ENCODE measurements at regions not wholly inside any gene's neighbourhood (a gene's known extent, or its start where the extent isn't known, plus 50 kb on each side); places are given as distances from the start of the nearest gene placed in this dataset.
"Not testable (repeated sequence)": the region's sequence is repeated elsewhere in the genome, so short reads cannot be mapped to it uniquely, and the experiment has no call there.

DNA sequence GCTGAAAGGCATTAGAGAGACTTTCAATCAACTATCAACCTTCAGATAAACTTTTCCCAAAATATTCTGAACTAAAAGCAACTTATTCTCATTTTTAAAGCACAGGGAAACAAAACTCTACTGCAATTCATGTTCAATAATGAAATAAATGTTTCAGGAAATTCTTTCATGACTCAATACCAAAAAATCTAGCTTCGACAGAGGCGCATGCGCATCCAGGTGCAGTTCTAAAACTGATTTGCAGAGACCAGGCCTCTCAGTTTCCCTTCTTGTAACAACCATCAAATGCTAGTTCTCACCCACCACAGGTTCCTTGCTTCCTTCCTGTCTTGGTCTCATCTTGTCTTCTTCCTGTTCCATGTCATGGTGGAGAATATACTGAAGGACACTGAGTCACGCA, 55.3 kb upstream of the NRBF2 start:
- DNase-seq (ENCODE audit: low read depth, low spot score): no peak

GRCh38 chr10:63072951-63073350, 60.2 kb upstream of the NRBF2 start:
- DNase-seq (ENCODE audit: low read depth, low spot score): no peak

- no peak for DNase-seq (ENCODE audit: low read depth, low spot score)
Observed at GRCh38 chr10:63071145-63071544, 62.0 kb upstream of the NRBF2 start.

DNA sequence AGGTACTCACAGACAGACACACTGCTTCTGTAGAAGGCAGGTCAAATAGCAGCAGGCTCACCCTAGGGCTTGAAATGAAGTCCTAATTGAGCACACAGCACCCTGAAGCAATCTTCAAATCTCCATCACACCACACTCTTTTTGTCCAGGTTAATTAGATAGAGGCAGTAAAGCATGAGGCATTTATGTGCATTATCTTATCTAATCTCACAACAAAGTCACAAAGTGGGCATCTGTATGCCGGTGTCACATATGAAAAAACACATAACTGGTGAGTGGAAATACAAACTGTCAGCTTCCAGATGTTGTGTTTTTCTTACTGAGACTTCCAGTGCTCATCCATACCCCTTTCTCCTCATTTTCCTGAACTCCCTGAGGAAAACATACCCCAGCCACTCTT, 63.8 kb upstream of the NRBF2 start:
- no peak for DNase-seq (ENCODE audit: low read depth, low spot score)

- DNase-seq (ENCODE audit: low read depth, low spot score): no peak
Observed at GRCh38 chr10:63068246-63068645, 64.9 kb upstream of the NRBF2 start.

DNA sequence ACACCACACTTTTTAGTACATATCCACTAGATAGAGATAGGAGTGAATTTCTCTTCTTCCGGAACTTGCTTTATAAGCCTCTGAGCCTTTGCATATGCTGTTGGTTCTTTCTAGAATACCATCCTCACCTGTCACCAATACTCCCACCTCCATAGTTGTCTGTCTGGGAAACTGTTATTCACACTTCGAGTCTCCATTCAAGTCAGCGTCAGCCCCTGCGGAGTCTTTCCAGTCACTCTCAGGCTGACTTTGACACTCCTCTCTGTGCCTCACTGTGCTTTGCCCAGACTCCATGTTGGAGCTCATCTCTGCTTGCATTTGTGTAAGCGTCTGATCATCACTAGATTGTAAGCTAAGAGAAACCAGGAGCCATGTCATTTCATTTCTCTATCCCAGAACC, 66.5 kb upstream of the NRBF2 start:
- DNase-seq (ENCODE audit: low read depth, low spot score): no peak

- DNase-seq (ENCODE audit: low read depth, low spot score): no peak
Observed at GRCh38 chr10:63064706-63065105, 68.4 kb upstream of the NRBF2 start.

- no peak for DNase-seq (ENCODE audit: low read depth, low spot score)
Observed at GRCh38 chr10:63058236-63058635, 74.9 kb upstream of the NRBF2 start.

- DNase-seq (ENCODE audit: low read depth, low spot score): no peak
Observed at GRCh38 chr10:63057509-63057908, 75.6 kb upstream of the NRBF2 start.

DNA sequence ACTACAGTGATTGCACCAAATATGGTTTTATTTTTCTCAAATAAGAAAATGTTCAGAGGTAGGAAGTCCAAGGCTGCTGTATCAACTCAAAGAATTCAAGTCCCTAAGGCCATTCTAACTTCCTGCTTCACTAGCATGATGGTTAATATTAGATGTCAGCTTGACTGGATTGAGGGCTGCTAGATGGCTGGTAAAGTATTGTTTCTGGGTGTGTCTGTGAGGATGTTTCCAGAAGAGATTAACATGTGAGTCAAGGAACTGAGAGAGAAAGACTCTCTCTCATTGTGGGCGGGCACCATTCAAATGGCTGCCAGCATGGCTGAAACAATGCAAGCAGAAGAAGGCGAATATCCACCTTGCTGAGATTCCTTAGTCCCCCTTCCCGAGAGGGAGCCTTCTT, 77.4 kb upstream of the NRBF2 start:
- no peak for DNase-seq (ENCODE audit: low read depth, low spot score)

- DNase-seq (ENCODE audit: low read depth, low spot score): no peak
Observed at GRCh38 chr10:63054889-63055611, 78.1 kb upstream of the NRBF2 start.

GRCh38 chr10:63052083-63052482, 81.0 kb upstream of the NRBF2 start:
- DNase-seq (ENCODE audit: low read depth, low spot score): no peak

DNA sequence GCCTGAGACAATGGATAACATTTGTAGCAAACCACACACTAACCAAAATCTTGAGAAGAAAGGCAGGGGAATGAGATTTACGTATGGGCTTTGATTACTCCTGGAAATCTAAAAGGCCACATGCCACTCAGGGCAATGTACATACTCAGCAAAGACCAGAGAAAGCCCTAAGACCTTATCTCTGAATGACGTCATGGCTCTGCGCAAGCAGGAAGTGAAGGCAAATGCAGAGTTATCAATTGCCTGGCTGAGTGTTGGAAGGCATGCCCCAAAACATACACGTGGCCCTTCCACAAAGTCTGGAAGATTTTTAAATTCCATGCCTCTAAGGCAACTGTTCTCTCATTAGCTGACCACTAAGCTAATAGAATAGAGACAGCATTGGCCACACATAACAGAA, 90.9 kb upstream of the NRBF2 start:
- no peak for DNase-seq (ENCODE audit: low read depth, low spot score)

DNA sequence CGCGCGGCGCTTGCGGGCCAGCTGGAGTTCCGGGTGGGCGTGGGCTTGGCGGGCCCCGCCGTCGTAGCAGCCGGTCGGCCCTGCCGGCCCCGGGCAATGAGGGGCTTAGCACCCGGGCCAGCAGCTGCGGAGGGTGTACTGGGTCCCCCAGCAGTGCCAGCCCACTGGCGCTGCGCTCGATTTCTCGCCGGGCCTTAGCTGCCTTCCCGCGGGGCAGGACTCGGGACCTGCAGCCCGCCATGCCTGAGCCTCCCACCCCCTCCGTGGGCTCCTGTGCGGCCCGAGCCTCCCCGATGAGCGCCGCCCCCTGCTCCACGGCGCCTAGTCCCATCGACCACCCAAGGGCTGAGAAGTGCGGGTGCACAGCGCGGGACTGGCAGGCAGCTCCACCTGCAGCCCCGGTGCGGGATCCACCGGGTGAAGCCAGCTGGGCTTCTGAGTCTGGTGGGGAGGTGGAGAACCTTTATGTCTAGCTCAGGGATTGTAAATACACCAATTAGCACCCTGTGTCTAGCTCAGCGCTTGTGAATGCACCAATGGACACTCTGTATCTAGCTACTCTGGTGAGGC, 99.4 kb upstream of the NRBF2 start:
- DNase-seq (ENCODE audit: low read depth, low spot score): not testable (repeated sequence)

DNA sequence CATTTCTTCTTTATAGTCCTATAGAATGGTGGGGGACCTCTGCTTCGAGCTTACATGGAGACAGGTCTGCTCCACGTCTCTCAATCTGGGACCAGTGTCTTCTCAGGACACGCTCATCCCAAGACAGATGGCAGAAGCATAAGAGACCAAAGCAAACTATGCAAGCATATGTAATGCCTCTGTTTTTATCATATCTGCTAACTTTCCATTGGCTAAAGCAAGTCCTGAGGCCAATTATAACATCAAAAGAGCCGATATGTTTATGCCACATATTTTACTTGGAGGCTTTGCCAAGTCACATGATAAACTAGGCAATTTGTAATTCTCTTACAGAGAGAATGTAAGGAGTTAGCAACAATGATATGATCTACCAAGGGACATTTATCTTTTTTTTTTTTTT, 102.6 kb upstream of the NRBF2 start:
- DNase-seq (ENCODE audit: low read depth, low spot score): no peak

- no peak for DNase-seq (ENCODE audit: low read depth, low spot score)
Observed at GRCh38 chr10:63027531-63027930, 105.6 kb upstream of the NRBF2 start.

GRCh38 chr10:63021225-63021624, 111.9 kb upstream of the NRBF2 start:
- no peak for DNase-seq (ENCODE audit: low read depth, low spot score)

DNA sequence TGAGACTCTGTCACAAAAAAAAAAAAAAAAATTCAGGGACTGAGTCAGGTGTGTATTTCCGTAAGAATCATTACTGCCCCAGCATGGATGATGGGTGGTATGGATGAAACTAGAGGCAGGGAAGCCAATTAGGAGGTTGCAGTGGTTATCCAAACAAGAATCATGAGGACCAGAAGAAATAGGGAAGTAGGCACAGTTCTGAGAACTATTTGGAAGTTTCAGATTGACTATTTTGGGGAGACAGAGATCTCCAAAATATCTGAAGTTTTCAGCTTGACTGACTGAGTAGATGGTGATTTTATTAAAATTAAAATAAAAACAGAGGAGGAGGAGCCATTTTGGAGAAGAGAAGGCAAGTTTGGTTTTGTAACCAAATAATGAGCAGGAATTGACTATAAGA, 119.4 kb upstream of the NRBF2 start:
- no peak for DNase-seq (ENCODE audit: low read depth, low spot score)

DNA sequence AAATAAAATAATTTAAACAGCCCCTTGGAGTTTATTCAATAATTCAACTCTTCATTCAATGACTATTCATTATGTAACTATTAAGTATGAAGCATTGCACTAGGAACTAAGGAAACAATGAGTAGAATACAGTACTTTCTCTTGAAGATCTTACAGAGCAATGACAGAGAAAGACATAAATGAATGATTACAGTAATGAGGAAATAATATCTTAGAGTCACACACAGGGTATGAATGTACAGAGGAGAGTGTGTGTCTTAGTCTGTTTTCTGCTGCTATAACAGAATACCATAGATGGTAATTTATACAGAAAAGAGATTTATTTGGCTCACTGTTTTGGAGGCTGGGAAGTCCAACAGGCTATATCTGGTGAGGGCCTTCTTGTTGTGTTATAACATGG, 120.5 kb upstream of the NRBF2 start:
- DNase-seq (ENCODE audit: low read depth, low spot score): no peak

DNA sequence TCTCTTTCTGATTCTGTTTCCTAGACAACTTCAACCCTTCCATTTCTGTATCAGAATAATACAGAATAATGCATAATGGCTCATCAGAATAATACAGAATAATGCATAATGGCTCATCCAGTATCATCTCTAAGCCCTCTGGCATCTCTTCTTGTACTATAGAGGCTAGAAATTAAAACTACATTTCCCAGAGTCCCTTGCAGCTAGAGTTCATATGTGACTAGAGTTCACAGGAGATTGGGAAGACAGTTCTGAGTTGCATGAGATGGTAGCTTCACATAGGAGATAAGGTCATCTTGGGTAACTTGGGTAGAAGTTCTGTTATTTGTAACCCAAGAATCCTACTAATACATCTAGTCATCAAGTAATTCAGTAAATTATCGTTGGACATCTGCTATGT, 122.9 kb upstream of the NRBF2 start:
- DNase-seq (ENCODE audit: low read depth, low spot score): no peak

- no peak for DNase-seq (ENCODE audit: low read depth, low spot score)
Observed at GRCh38 chr10:63008491-63008890, 124.6 kb upstream of the NRBF2 start.

DNA sequence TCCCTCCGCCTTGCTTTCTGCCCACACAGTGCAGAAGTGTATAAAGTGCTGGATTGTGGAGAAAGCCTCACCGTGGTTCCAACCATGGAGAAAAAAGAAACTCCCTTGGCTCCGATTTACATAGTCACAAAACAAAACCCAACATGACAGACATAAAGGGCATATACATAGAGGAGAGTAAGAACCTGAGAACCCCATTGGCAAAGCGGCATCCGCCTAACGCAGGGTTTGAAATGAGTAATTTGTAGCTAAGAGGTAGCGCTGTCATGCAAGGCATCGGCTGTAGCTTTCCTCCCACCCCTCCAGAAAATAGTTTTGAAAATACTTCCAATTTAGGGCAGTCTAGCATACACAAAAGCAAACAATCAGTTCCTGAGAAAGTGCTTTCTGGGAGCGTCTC, 126.0 kb upstream of the NRBF2 start:
- no peak for DNase-seq (ENCODE audit: low read depth, low spot score)

- no peak for DNase-seq (ENCODE audit: low read depth, low spot score)
Observed at GRCh38 chr10:63005246-63005645, 127.9 kb upstream of the NRBF2 start.
